ENCODE measurements at regions not wholly inside any gene's neighbourhood (a gene's known extent, or its start where the extent isn't known, plus 50 kb on each side); places are given as distances from the start of the nearest gene placed in this dataset.

GRCh38 chr1:190540366-190540765, 62.7 kb upstream of the BRINP3 start:
- DNase-seq, result no peak

GRCh38 chr1:190551638-190552037, 74.0 kb upstream of the BRINP3 start:
- DNase-seq, result no peak

- no peak for DNase-seq
Measured at GRCh38 chr1:190560161-190560681, 82.6 kb upstream of the BRINP3 start.

GRCh38 chr1:190563230-190563629, 85.6 kb upstream of the BRINP3 start:
- DNase-seq, result no peak

GRCh38 chr1:190564117-190564516, 86.5 kb upstream of the BRINP3 start:
- DNase-seq, result no peak

- DNase-seq, result no peak
Measured at GRCh38 chr1:190578017-190578416, 100.4 kb upstream of the BRINP3 start.

GRCh38 chr1:190578526-190578925, 100.9 kb upstream of the BRINP3 start:
- DNase-seq, result no peak

GRCh38 chr1:190579552-190580193, 102.0 kb upstream of the BRINP3 start:
- no peak for DNase-seq

- no peak for DNase-seq
Measured at GRCh38 chr1:190583862-190584261, 106.2 kb upstream of the BRINP3 start.

- no peak for DNase-seq
Measured at GRCh38 chr1:190588424-190588823, 110.8 kb upstream of the BRINP3 start.

GRCh38 chr1:190595438-190595837, 117.8 kb upstream of the BRINP3 start:
- DNase-seq, result no peak

GRCh38 chr1:190597294-190597693, 119.6 kb upstream of the BRINP3 start:
- no peak for DNase-seq

- no peak for DNase-seq
Measured at GRCh38 chr1:190599670-190600069, 122.0 kb upstream of the BRINP3 start.

GRCh38 chr1:190602325-190602724, 124.7 kb upstream of the BRINP3 start:
- no peak for DNase-seq

- no peak for DNase-seq
Measured at GRCh38 chr1:190608282-190608681, 130.6 kb upstream of the BRINP3 start.

GRCh38 chr1:190615818-190616217, 138.2 kb upstream of the BRINP3 start:
- DNase-seq, result no peak

GRCh38 chr1:190616235-190616634, 138.6 kb upstream of the BRINP3 start:
- DNase-seq, result no peak

GRCh38 chr1:190619724-190620123, 142.1 kb upstream of the BRINP3 start:
- DNase-seq, result no peak

- DNase-seq, result no peak
Measured at GRCh38 chr1:190633488-190633887, 155.8 kb upstream of the BRINP3 start.

- DNase-seq, result no peak
Measured at GRCh38 chr1:190634134-190634533, 156.5 kb upstream of the BRINP3 start.

- DNase-seq, result no peak
Measured at GRCh38 chr1:190649553-190649952, 171.9 kb upstream of the BRINP3 start.

GRCh38 chr1:190658907-190659306, 181.2 kb upstream of the BRINP3 start:
- no peak for DNase-seq

- DNase-seq, result no peak
Measured at GRCh38 chr1:190663962-190664361, 186.3 kb upstream of the BRINP3 start.

GRCh38 chr1:190665045-190665444, 187.4 kb upstream of the BRINP3 start:
- DNase-seq, result no peak

GRCh38 chr1:190667914-190668313, 190.2 kb upstream of the BRINP3 start:
- DNase-seq, result no peak

All from DMS153 (cell line).